ENCODE measurements at regions not wholly inside any gene's neighbourhood (a gene's known extent, or its start where the extent isn't known, plus 50 kb on each side); places are given as distances from the start of the nearest gene placed in this dataset.

DNA sequence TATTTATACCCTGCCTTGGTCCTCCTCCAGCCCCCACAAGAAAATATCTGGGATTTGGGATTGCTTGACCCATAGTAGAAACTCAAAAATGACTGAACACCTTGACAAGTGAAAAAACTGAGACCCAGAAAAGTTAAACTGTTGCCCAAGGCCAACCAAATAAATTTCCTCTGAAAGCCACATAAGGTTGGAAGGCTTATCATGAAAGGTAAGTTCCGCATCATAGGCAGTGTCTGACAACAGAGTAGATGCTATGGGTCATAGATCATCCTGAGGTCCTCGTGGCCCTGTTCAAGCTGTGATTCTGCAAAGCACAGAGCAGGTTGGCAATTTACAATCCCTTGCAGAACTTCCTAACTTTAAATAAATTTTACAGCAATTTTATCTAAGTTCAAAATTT lies 140.8 kb upstream of the TSC22D2 start:
- DNase-seq (ENCODE audit: low spot score) = no peak

GRCh38 chr3:150265305-150265704 lies 142.8 kb upstream of the TSC22D2 start:
- no peak for DNase-seq (ENCODE audit: low spot score)

GRCh38 chr3:150264561-150265279 lies 143.4 kb upstream of the TSC22D2 start:
- no peak for DNase-seq (ENCODE audit: low spot score)

DNA sequence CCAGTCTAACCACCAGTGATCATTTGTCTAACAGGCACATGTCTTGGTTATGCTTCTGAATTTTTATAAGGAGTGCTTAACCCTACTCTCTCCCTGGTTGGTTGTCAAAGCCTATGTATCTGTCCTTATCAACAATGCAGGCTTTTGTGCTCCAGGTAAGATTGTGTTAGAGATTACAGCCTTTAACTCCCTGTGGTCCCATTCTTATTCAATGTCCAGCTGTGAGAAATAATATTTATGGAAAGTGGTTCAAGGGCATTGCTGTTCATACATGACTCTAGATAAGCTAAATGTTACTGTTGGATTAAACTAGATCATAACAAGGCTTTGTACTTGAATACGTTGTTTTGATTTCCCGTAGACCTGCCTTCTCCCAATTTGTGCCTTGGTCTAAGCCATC lies 146.1 kb upstream of the TSC22D2 start:
- no peak for DNase-seq (ENCODE audit: low spot score)

DNA sequence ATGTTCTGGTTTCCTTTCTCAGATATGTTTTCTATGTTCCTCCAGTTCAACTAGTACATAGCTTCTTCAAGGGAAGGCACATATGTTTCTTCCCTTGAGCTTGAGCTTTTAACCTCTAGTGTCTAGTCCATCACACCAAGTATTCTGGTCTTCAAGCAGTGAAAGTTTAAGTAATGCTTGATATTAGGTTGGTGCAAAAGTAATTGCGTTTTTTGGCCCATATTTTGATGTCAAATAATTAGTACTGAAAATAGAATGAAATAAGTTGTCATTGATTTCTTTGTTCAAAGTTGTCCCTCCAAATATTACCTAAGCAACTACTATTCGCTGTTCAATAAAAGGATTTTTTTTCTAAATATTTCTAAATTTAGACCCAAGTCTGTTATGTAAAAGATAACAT lies 146.7 kb upstream of the TSC22D2 start:
- no peak for DNase-seq (ENCODE audit: low spot score)

GRCh38 chr3:150260398-150260710 lies 147.7 kb upstream of the TSC22D2 start:
- no peak for DNase-seq (ENCODE audit: low spot score)

GRCh38 chr3:150259526-150260397 lies 148.3 kb upstream of the TSC22D2 start:
- DNase-seq (ENCODE audit: low spot score) = no peak

DNA sequence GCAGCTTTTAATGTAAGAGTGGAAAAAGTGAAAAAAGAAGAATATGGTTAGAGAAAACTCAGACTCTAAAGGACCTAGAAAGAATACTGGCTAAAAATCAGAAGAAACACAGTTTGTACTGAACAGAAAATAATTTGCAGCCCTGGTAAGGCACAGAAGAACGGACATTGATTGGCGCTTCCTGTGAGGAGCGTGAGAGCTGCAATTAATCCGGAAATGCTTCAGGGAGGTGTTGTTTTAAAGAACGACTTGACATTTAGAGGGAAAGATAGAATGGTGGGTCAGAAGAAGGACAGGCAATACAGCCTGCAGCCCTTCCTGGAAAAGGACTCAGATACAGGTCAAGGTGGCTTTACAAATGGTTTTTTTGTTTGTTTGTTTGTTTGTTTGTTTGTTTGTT lies 151.3 kb upstream of the TSC22D2 start:
- DNase-seq (ENCODE audit: low spot score) = no peak

GRCh38 chr3:150256318-150256717 lies 151.8 kb upstream of the TSC22D2 start:
- no peak for DNase-seq (ENCODE audit: low spot score)

- DNase-seq (ENCODE audit: low spot score) = no peak
Measured at GRCh38 chr3:150255826-150256225, 152.3 kb upstream of the TSC22D2 start.

GRCh38 chr3:150255413-150255812 lies 152.7 kb upstream of the TSC22D2 start:
- no peak for DNase-seq (ENCODE audit: low spot score)

DNA sequence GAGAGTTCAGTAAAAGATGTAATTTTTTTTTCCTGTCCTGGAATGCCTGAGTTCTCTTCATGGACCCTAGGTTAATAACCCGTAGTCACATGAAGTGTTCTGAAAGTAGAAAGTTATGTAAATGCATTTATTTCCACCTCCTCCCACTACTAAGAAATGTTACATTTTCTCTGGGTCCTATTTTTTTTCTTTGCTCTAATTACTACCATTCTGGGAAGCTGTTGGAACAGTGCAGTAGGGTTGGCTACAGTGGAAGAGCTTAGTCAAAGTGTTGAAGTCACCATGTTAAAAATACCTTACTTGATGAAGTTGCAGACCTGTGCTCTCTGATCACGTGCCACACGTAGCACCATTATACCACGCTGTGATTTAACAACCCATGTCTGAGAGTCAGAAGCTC lies 153.8 kb upstream of the TSC22D2 start:
- DNase-seq (ENCODE audit: low spot score) = no peak

- DNase-seq (ENCODE audit: low spot score) = no peak
Measured at GRCh38 chr3:150253622-150254021, 154.5 kb upstream of the TSC22D2 start.

DNA sequence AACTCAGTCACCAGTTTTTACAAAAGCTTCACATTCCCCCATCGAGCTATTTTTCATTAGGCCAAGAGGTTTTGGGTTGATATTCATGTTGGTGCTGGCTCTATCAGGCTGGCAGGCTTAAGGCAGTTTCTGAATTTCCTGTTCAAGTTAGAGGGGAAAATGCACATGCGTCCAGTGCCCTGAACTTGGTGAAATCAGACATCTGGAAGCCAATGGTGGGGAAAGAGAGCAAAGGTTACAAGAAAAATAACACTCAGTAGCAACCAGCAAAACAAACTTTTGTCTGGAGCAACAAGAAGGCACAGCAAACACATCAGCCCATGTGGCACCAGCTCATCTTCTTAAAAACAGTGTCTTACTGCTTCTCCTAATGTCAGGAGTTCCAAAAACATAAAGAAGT lies 155.6 kb upstream of the TSC22D2 start:
- DNase-seq (ENCODE audit: low spot score) = no peak

- DNase-seq (ENCODE audit: low spot score) = peak; percentile 56
Measured at GRCh38 chr3:150251187-150252062, 156.7 kb upstream of the TSC22D2 start.

DNA sequence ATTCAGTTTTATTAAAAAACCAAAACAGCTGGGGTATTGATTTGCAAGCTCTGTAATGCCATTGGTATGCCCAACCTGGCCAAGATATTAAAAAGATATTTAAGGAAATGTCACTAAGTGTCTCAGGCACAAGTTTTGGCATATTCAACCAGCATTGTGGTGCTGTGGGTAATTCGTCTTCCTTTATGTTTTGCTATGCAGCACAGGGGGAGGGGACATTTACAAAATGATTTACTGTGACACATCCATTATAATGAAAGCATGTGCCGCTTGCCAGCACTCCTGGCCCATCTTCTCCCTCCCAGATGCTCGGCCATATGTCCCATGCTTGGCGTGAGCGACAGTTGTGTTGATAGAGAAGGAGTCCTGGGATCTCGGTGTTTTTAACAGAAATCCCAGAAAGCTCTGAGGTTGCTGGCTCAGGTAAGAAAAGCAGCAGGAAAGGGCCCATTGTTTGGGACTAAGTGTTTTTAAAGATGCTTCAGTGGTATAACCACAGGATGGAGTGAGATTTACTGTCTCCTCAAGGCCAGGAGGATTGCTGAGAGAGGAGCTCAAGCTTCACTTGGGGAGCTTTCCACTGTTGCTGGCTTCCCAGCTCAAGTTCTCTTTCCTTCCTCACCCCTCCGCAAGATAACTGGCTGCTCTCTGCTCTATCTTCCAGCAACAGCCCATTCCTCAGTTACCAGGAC lies 158.2 kb upstream of the TSC22D2 start:
- no peak for DNase-seq (ENCODE audit: low spot score)

DNA sequence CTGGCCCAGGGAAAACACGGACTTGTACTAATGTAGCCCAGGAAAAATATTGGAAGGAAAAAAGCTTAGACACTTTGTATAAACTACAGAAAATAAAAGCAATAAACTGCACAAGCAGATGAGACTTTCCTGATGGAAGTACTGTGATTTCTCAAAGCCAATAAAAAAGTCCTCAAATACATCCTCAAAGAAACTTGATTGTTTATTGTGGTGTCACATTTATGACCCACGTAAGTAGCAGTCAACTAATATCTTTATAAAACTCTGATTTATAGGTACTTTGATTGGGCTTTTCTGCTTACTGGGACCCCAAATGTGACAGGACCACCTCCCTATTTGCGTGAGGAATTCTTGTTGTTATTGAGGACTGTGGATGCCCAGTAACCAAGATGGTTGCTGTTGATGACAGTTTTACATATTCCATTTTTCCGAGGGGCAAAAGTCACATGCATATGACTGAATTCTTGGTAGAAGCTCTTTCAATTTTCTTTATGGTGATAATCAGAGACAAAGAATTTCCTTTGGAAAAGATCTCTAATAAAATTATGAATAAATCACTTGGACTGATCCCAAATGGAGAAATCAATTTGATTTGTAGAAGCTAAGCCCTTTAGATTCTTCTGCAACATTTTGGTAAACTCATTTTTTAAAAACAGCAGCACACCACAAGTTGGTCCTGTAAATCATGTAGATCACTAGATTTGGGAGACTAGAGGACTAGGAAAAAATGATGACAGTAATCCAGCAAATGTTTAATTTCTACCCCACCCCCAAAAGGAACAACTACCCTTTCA lies 159.0 kb upstream of the TSC22D2 start:
- DNase-seq (ENCODE audit: low spot score) = no peak

DNA sequence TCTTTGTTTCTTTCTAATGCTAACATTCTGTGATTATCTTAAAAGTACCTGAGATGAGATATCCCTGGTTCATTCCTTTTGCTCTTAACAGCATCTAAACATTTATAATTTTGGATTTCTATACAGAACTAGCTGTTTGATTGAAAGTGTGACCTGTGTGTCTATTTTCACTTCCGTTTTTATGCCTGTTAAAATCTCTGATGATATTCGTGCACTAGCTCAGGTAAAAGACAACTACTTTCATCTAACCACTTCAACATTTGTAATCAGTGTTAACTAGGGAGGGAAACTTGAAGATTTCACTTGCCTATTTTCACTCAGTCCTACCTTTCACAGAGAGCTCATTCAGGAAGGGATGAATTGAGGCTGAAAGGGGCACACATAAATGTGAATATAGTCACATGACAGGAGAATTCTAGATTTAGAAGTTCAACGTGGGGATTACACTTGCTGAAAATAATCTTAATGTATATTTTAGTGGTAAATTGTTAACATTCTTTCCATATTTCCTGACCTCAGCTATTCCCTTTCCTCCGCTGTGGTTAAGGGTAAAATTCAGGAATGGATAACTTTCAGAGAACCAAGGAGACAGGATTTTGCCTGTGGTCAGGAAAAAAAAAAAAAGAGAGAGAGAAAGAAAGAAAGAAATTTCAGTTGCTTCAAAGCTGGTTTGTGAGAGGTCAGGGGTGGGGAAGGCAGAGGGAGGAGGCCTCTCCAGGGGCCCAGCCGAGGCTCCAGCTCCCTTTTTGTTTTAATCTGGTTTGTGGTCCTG lies 159.8 kb upstream of the TSC22D2 start:
- peak; percentile 60 for DNase-seq (ENCODE audit: low spot score)

DNA sequence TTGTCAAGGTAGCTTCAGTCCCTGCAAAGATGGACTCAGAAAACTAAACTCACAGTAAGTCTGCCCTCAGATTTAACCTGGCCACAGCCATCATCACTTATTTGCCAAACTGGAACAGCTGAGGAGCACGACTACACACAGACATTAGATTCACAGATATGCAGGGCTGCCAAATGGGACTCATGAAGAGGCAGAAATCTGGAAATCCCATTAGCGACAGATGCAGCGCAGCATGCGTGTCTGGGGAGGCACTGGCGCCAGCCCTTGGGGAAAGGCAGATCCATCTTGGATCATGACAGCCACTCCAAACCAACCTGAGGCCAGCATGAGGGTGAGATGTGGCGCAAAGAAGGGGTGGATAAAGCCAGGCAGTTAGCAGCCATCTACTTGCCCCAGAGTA lies 160.7 kb upstream of the TSC22D2 start:
- no peak for DNase-seq (ENCODE audit: low spot score)

DNA sequence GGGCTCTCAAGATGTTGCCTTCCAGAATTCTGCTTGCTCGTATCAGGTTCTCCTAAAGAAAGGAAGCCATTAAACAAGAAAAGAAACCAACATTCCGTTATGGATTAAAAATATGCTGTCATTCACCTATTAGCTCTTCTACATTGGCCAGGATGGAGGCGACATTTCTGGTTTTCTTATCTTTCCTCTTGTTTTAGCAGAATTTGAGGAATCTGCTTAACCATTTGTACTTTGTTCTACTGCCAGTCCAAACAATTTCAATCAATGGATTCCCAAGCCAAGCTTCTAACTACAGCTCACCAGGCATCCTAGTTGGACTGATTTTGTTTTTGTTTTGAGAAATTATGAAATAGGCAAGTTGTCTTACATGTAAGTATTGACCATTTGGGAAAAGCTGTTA lies 164.6 kb upstream of the TSC22D2 start:
- DNase-seq (ENCODE audit: low spot score) = no peak
